ENCODE measurements at regions not wholly inside any gene's neighbourhood (a gene's known extent, or its start where the extent isn't known, plus 50 kb on each side); places are given as distances from the start of the nearest gene placed in this dataset.

GRCh38 chr6:126941751-126942150 is 176.7 kb upstream of the RSPO3 start:
- TF ChIP-seq CTCF (IDR thresholded peaks at IDR 0.05) = no peak
- no peak for TF ChIP-seq POLR2A (IDR thresholded peaks at IDR 0.05)

All from esophagus squamous epithelium (tissue), 4 donors.